ENCODE measurements at regions not wholly inside any gene's neighbourhood (a gene's known extent, or its start where the extent isn't known, plus 50 kb on each side); places are given as distances from the start of the nearest gene placed in this dataset.

DNA sequence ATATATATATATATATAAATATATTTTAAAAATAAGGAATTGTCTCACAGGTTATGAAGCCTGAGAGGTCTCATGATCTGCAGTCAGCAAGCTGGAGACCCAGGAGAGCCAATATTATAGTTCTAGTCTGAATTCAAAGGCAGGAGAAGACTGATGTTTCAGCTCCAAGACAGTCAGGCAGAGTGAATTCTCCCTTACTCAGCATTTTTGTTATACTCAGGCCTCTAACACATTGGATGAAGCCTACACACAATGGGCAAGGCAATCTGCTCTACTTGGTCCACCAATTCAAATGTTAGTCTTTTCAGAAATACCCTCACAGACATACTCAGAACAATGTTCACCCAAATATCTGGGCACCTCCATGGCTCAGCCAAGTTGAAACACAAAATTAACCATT, 157.2 kb downstream of the GOLIM4 start:
- no peaks in the 10 kb centered on the region for H3K36me3 ChIP-seq (ENCODE audit: control insufficient read depth, insufficient read depth, low read length)
- no peak overlapping the region for H3K4me3 ChIP-seq (replicated peaks; ENCODE audit: low read depth, low read length)
- H3K27me3 ChIP-seq (replicated peaks; ENCODE audit: control insufficient read depth, insufficient read depth, low read length): no peaks in the 10 kb centered on the region; the same call in 1 of the 2 replicates
- TF ChIP-seq, protein P1, sequence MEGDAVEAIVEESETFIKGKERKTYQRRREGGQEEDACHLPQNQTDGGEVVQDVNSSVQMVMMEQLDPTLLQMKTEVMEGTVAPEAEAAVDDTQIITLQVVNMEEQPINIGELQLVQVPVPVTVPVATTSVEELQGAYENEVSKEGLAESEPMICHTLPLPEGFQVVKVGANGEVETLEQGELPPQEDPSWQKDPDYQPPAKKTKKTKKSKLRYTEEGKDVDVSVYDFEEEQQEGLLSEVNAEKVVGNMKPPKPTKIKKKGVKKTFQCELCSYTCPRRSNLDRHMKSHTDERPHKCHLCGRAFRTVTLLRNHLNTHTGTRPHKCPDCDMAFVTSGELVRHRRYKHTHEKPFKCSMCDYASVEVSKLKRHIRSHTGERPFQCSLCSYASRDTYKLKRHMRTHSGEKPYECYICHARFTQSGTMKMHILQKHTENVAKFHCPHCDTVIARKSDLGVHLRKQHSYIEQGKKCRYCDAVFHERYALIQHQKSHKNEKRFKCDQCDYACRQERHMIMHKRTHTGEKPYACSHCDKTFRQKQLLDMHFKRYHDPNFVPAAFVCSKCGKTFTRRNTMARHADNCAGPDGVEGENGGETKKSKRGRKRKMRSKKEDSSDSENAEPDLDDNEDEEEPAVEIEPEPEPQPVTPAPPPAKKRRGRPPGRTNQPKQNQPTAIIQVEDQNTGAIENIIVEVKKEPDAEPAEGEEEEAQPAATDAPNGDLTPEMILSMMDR (IDR thresholded peaks at IDR 0.05; ENCODE audit: insufficient read depth, low read length, poor library complexity, severe bottlenecking): no peak
- DNase-seq (ENCODE audit: extremely low read depth, insufficient read length): no peak

DNA sequence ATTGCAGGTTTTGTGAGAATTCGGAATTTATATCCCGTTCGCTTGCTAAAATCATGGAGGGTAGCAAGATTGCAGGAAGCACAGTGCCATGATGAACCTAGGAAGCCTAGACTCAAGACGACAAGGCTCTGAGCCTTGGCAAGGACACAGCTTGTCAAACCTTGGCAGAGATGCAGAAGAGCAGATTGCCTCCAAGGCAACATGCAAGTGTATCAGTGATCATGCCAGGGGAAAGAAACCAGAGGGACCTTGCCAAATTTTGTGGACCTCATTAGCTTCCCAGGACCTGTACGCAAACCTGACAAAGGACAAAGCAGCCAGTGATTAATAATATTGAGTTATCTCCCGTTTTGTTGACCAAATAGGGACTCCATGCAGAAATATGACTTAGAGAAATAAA, 159.7 kb downstream of the GOLIM4 start:
- H3K36me3 ChIP-seq (ENCODE audit: control insufficient read depth, insufficient read depth, low read length): no peaks in the 10 kb centered on the region
- TF ChIP-seq, protein P1 (IDR thresholded peaks at IDR 0.05; ENCODE audit: insufficient read depth, low read length, poor library complexity, severe bottlenecking): no peak
- H3K27me3 ChIP-seq (replicated peaks; ENCODE audit: control insufficient read depth, insufficient read depth, low read length): no peaks in the 10 kb centered on the region
- H3K4me3 ChIP-seq (replicated peaks; ENCODE audit: low read depth, low read length): no peak overlapping the region
- no peak for DNase-seq (ENCODE audit: extremely low read depth, insufficient read length)

DNA sequence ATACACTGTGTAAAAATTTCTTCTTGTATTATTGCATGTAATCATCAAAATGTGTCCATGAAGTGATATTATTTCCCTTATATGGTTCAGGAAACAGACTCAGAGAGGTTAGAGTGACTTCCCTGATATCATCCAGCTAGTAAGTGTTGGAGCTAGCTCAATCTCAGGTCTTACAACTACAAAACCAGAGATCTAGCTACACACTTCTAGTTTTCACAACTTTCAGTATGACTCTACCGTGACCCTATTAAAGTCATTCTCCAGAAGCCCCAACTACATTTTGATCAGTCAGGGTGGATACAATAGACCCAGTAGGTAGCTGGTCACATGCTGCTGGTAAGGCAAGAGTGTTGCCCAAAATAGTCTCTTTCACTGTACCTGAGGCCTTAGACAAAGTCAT, 165.3 kb downstream of the GOLIM4 start:
- Histone ChIP-seq H3K27me3 (replicated peaks; ENCODE audit: control insufficient read depth, insufficient read depth, low read length) (no peaks in the 10 kb centered on the region), H3K36me3 (ENCODE audit: control insufficient read depth, insufficient read depth, low read length) (no peaks in the 10 kb centered on the region), H3K4me3 (replicated peaks; ENCODE audit: low read depth, low read length) (no peak overlapping the region)
- TF ChIP-seq, protein P1 (IDR thresholded peaks at IDR 0.05; ENCODE audit: insufficient read depth, low read length, poor library complexity, severe bottlenecking): no peak
- no peak for DNase-seq (ENCODE audit: extremely low read depth, insufficient read length)

- Histone ChIP-seq H3K36me3 (ENCODE audit: control insufficient read depth, insufficient read depth, low read length) (no peaks in the 10 kb centered on the region), H3K4me3 (replicated peaks; ENCODE audit: low read depth, low read length) (no peak overlapping the region), H3K27me3 (replicated peaks; ENCODE audit: control insufficient read depth, insufficient read depth, low read length) (no peaks in the 10 kb centered on the region)
- no peak for DNase-seq (ENCODE audit: extremely low read depth, insufficient read length)
- TF ChIP-seq, protein P1 (IDR thresholded peaks at IDR 0.05; ENCODE audit: insufficient read depth, low read length, poor library complexity, severe bottlenecking): no peak
These were observed 165.8 kb downstream of the GOLIM4 start for GRCh38 chr3:167929968-167930367.

DNA sequence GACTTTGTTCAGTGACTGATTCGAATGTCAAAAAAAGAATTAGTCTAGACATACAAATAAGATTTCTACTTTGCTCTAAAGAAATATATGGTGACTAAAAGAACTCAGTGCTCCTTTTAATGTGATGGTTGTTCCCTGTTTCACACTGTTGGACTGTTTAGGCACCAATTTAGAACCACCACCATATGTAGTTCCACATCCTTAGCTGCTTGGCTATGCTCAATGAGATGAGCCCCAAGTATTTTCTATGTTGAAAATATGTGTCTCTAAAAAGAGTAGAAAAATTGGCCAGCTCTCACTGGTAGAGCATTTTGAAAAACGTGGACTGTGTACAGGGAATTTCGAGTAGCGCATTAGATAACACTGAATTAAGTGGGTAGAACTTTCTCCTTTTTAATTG, 167.3 kb downstream of the GOLIM4 start:
- DNase-seq (ENCODE audit: extremely low read depth, insufficient read length): no peak
- no peak overlapping the region for H3K4me3 ChIP-seq (replicated peaks; ENCODE audit: low read depth, low read length)
- TF ChIP-seq, protein P1 (IDR thresholded peaks at IDR 0.05; ENCODE audit: insufficient read depth, low read length, poor library complexity, severe bottlenecking): no peak
- H3K27me3 ChIP-seq (replicated peaks; ENCODE audit: control insufficient read depth, insufficient read depth, low read length): no peaks in the 10 kb centered on the region
- H3K36me3 ChIP-seq (ENCODE audit: control insufficient read depth, insufficient read depth, low read length): no peaks in the 10 kb centered on the region

DNA sequence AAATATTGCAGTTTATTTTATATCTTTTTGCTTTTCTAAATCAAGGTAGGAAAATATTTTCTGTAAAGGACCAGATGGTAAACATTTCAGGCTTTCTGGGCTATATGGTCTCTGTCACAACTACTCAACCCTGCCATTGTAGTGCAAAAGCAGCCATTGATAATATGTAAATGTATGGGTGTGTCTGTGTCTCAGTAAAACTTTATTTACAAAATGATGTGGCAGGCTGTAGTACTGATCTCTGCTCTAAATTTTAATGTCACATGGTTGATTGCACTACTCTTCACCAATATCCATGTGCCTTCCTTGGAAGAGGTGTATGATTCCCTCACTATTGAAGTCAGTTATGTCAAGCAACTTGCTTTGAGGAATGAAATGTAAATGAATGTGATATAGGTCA, 175.0 kb downstream of the GOLIM4 start:
- TF ChIP-seq, protein P1 (IDR thresholded peaks at IDR 0.05; ENCODE audit: insufficient read depth, low read length, poor library complexity, severe bottlenecking): no peak
- H3K4me3 ChIP-seq (replicated peaks; ENCODE audit: low read depth, low read length): no peak overlapping the region
- no peak for DNase-seq (ENCODE audit: extremely low read depth, insufficient read length)
- no peaks in the 10 kb centered on the region for H3K27me3 ChIP-seq (replicated peaks; ENCODE audit: control insufficient read depth, insufficient read depth, low read length)
- H3K36me3 ChIP-seq (ENCODE audit: control insufficient read depth, insufficient read depth, low read length): no peaks in the 10 kb centered on the region
